Prostate gland (tissue), 2 donors: ENCODE measurements at regions not wholly inside any gene's neighbourhood (a gene's known extent, or its start where the extent isn't known, plus 50 kb on each side); places are given as distances from the start of the nearest gene placed in this dataset.

Experiments
- DNase-seq: peaks from one replicate; pipeline ENCODE4 v3.0.0-alpha.2; 2019; ENCODE audit warnings: low spot score
- H3K27ac ChIP-seq, 2 donors: fragments of 200-600 bp; sonication (generic); 2 replicates each; pipeline ENCODE4 v1.5.1; 2017 to 2019
- H3K27me3 ChIP-seq: fragments of 200-600 bp; sonication (generic); replicated peaks from 2 replicates; pipeline ENCODE4 v1.5.1; 2019; ENCODE audit not compliant: insufficient read depth
- H3K36me3 ChIP-seq, 2 donors: fragments of 200-600 bp; sonication (generic); 1 replicate in 1 of 2; 2 replicates in 1 of 2; pipeline versions ENCODE4 v1.5.1 to v1.8.1; 2017 to 2019
- H3K4me1 ChIP-seq: fragments of 200-600 bp; sonication (generic); replicated peaks from 2 replicates; pipeline ENCODE4 v1.5.1; 2019
- H3K4me3 ChIP-seq, 2 donors: fragments of 200-600 bp; sonication (generic); 2 replicates each; pipeline ENCODE4 v1.5.1; 2017 to 2019
- H3K9me3 ChIP-seq: fragments of 200-600 bp; sonication (generic); 2 replicates; pipeline ENCODE4 v1.5.1; 2017
- CTCF ChIP-seq, 4 experiments: fragments of 200-600 bp in 2 of 4; fragments of 450-650 bp in 2 of 4; sonication (generic) in 2 of 4; IDR thresholded peaks; 1 replicate in 3 of 4; 2 replicates in 1 of 4; pipeline ENCODE4 v1.5.1; 2016 to 2019; ENCODE audit warnings: antibody characterized with exemption in 4 of 4, mild to moderate bottlenecking in 2 of 4, moderate library complexity in 2 of 4
- POLR2A ChIP-seq: fragments of 450-650 bp; IDR thresholded peaks from one replicate; pipeline ENCODE4 v1.6.1; 2016; ENCODE audit warnings: antibody characterized with exemption, mild to moderate bottlenecking
- POLR2AphosphoS5 ChIP-seq: sonication (generic); formaldehyde crosslinking; IDR thresholded peaks from one replicate; pipeline ENCODE4 v1.6.1; 2017; ENCODE audit warnings: antibody characterized with exemption
- WGBS: methylation state at CpG from one replicate; pipeline ENCODE4 v1.1.5; 2018; 5-methylcytosine and 5-hydroxymethylcytosine counted together
- intact Hi-C: fragments of 100-400 bp; cut with DNase I; formaldehyde crosslinking; loops from one replicate; pipeline ENCODE4 v1.14.2; 2022

- H3K27me3 ChIP-seq: no peaks in the 10 kb centered on the region
- TF ChIP-seq POLR2AphosphoS5: no peak
- no peak for TF ChIP-seq POLR2A
- no peak for TF ChIP-seq CTCF (IDR thresholded peaks at IDR 0.05)
- no peaks in the 10 kb centered on the region for H3K4me1 ChIP-seq
- intact Hi-C loops: no loop called here
- 92% methylated on average over 4 of the region's 4 CpGs for WGBS
- H3K36me3 ChIP-seq: no peaks in the 10 kb centered on the region
- H3K9me3 ChIP-seq: no peaks in the 10 kb centered on the region
- no peak overlapping the region for H3K27ac ChIP-seq
- DNase-seq: no peak
- no peak overlapping the region for H3K4me3 ChIP-seq
Measured at GRCh38 chr18:47510831-47511230, 259.4 kb upstream of the SKOR2 start.

DNA sequence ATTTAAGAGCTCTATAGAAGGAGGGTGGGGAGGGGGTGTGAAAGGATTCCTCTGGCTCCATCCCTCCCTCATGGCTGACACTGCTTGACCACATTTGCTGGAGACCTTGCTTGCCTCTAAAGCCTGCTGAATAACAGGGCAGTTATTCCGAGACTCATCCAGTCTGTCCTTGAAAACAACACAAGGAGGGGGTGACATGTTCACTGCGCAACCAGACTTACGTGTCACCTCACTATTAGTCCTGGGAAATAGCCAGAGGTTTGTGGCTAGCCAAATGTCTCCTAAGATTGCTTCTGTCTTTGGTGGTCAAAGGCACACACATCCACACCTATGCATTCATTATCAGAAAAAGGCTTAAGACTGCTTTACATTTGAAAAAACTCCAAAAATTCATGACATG is 256.2 kb upstream of the SKOR2 start:
- no peak overlapping the region for H3K27ac ChIP-seq
- 50% methylated on average over 3 of the region's 3 CpGs for WGBS
- intact Hi-C loops: no loop called here
- H3K36me3 ChIP-seq: no peaks in the 10 kb centered on the region
- no peak overlapping the region for H3K4me3 ChIP-seq
- no peaks in the 10 kb centered on the region for H3K9me3 ChIP-seq
- H3K27me3 ChIP-seq: no peaks in the 10 kb centered on the region
- no peaks in the 10 kb centered on the region for H3K4me1 ChIP-seq
- TF ChIP-seq POLR2A (no peak), POLR2AphosphoS5 (no peak), CTCF (IDR thresholded peaks at IDR 0.05) (no peak)
- no peak for DNase-seq

DNA sequence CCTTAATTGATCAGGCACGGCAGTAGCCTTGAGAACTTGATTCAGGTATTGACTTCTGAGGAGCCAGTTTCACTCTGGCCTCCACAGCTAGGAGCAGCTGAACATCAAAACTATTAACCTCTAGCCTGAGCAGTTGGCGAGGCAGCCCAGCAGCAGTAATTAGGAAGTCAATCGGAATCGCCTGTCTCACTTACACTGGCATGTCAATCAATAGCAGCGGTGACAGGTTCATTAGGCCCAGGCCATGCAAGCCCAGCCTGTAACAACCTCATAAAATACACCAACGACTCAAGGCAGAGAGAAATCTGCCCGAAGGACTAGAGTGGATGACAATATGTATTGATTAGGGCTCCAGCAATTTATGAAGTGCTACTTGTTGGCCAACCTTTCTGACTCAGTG is 255.4 kb upstream of the SKOR2 start:
- DNase-seq: no peak
- no peaks in the 10 kb centered on the region for H3K4me1 ChIP-seq
- H3K36me3 ChIP-seq: no peaks in the 10 kb centered on the region
- no peaks in the 10 kb centered on the region for H3K27me3 ChIP-seq
- H3K4me3 ChIP-seq: no peak overlapping the region
- intact Hi-C loops: no loop called here
- 18% methylated on average over 7 of the region's 7 CpGs for WGBS
- H3K27ac ChIP-seq: no peak overlapping the region
- H3K9me3 ChIP-seq: no peaks in the 10 kb centered on the region
- no peak for TF ChIP-seq POLR2A

DNA sequence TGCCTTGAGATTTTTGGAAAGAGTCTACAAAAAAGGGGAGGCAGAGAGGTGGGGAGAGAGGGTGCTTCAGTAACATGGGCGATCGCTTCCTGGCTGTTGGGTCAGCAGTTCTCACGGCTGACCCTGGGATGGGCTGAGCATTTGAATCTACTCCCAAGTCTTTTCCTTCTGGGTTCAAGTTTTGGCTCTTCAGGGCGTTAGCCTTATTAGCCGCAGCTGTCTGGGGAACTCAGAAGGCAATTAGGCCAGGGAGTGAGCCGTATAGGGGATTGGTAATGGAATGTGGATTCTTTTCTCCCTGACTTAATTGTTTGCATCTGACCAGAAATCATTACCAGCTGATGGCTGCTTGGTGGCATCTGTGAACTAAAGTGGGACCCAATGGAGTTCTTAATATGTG is 250.5 kb upstream of the SKOR2 start:
- no peak overlapping the region for H3K4me3 ChIP-seq

GRCh38 chr18:47500930-47501329 is 249.5 kb upstream of the SKOR2 start:
- no peaks in the 10 kb centered on the region for H3K36me3 ChIP-seq
- no peaks in the 10 kb centered on the region for H3K27me3 ChIP-seq
- no peak overlapping the region for H3K4me3 ChIP-seq
- TF ChIP-seq CTCF (IDR thresholded peaks at IDR 0.05): no peak
- no peak for TF ChIP-seq POLR2A
- TF ChIP-seq POLR2AphosphoS5: no peak
- no peaks in the 10 kb centered on the region for H3K9me3 ChIP-seq
- H3K27ac ChIP-seq: no peak overlapping the region
- intact Hi-C loops: no loop called here
- no peak for DNase-seq
- H3K4me1 ChIP-seq: no peaks in the 10 kb centered on the region
- 71% methylated on average over 2 of the region's 2 CpGs for WGBS

More for the DNA sequence above, 250.5 kb upstream of the SKOR2 start:
- no peaks in the 10 kb centered on the region for H3K4me1 ChIP-seq
- WGBS: 54% methylated on average over 6 of the region's 6 CpGs
- DNase-seq: no peak
- no peaks in the 10 kb centered on the region for H3K9me3 ChIP-seq
- no peaks in the 10 kb centered on the region for H3K36me3 ChIP-seq
- intact Hi-C loops: no loop called here
- TF ChIP-seq POLR2AphosphoS5 (no peak), CTCF (IDR thresholded peaks at IDR 0.05) (no peak), POLR2A (no peak)
- no peaks in the 10 kb centered on the region for H3K27me3 ChIP-seq
- no peak overlapping the region for H3K27ac ChIP-seq
